Panc1 (cell line): ENCODE measurements at regions not wholly inside any gene's neighbourhood (a gene's known extent, or its start where the extent isn't known, plus 50 kb on each side); places are given as distances from the start of the nearest gene placed in this dataset.

Source experiments
- ATAC-seq: fragments of 200-7000 bp; cut with Tn5 transposase; 2 replicates; pipeline ENCODE4 v1.9.1; 2020; ENCODE audit warnings: mild to moderate bottlenecking, moderate library complexity
- BruUV-seq: library from RNA; stranded (reverse); fragments of 400-500 nt; replicated peaks from 2 replicates; lab custom pipeline; 2021; lab: Mats Ljungman, UMichigan
- CTCF ChIA-PET: fragments of 300-600 bp; sonication (Branson Sonifier 250); formaldehyde crosslinking; loops from one replicate; lab custom pipeline; 2022; ENCODE audit warnings: antibody characterized with exemption; lab: Charles Lee
- POLR2A ChIA-PET: fragments of 300-600 bp; sonication (Branson Sonifier 250); formaldehyde crosslinking; loops from one replicate; lab custom pipeline; 2022; ENCODE audit warnings: antibody characterized with exemption; lab: Charles Lee
- DNase-seq: peaks from one replicate; pipeline ENCODE4 v3.0.0-alpha.2; 2010; ENCODE audit warnings: low read depth, low spot score
- H3K27ac ChIP-seq: 2 replicates; pipeline ENCODE4 v1.5.1; 2011; ENCODE audit warnings: mild to moderate bottlenecking, low read length, inconsistent platforms
- H3K27me3 ChIP-seq: fragments of 200-500 bp; sonication (Bioruptor generic); 2 replicates; pipeline ENCODE4 v1.6.0; 2014; ENCODE audit warnings: low read length, inconsistent platforms; ENCODE audit not compliant: control insufficient read depth, insufficient read depth
- H3K36me3 ChIP-seq: fragments of 200-500 bp; sonication (Bioruptor generic); 2 replicates; pipeline ENCODE4 v1.5.1; 2014; ENCODE audit warnings: inconsistent platforms, mild to moderate bottlenecking, low read length, moderate library complexity; ENCODE audit not compliant: control insufficient read depth, insufficient read depth
- H3K4me1 ChIP-seq: 2 replicates; pipeline ENCODE4 v1.5.1; 2011; ENCODE audit warnings: inconsistent platforms, mild to moderate bottlenecking, low read length, moderate library complexity; ENCODE audit not compliant: control insufficient read depth, insufficient read depth
- H3K4me3 ChIP-seq, 2 experiments: 2 replicates each; pipeline ENCODE4 v1.5.1; 2011 to 2012; ENCODE audit warnings: low read depth in 2 of 2, low read length in 2 of 2, mild to moderate bottlenecking in 2 of 2, inconsistent platforms in 1 of 2, moderate library complexity in 1 of 2
- H3K9me3 ChIP-seq: fragments of 200-500 bp; sonication (Bioruptor generic); 2 replicates; pipeline ENCODE4 v1.5.1; 2014; ENCODE audit warnings: low read depth, mild to moderate bottlenecking, inconsistent platforms, low read length, moderate library complexity; ENCODE audit not compliant: control insufficient read depth, insufficient read depth
- POLR2AphosphoS5 ChIP-seq: IDR thresholded peaks from 2 replicates; pipeline ENCODE4 v1.6.1; 2012; ENCODE audit warnings: mild to moderate bottlenecking, low read depth, low read length, moderate library complexity
- SIN3A ChIP-seq: IDR thresholded peaks from 2 replicates; pipeline ENCODE4 v1.6.1; 2012; ENCODE audit warnings: low read depth, mild to moderate bottlenecking, low read length, moderate library complexity, borderline replicate concordance; ENCODE audit not compliant: insufficient read depth
- TCF7L2 ChIP-seq: IDR thresholded peaks from 2 replicates; pipeline ENCODE4 v1.6.1; 2011; ENCODE audit warnings: mild to moderate bottlenecking, low read depth, low read length, inconsistent platforms
- in situ Hi-C: cut with HindIII; loops from 2 replicates; pipeline ENCODE4 v1.10.0; 2016; ENCODE audit warnings: low sequenced_read_pairs, low pct_unique_long_range_greater_than_20kb
- intact Hi-C: fragments of 100-400 bp; cut with micrococcal nuclease; formaldehyde crosslinking; loops from one replicate; pipeline ENCODE4 v1.10.0; 2022; ENCODE audit not compliant: unreplicated experiment
- TF ChIP-seq, protein P1 (sequence below), 2 experiments: IDR thresholded peaks; 2 replicates each; pipeline ENCODE4 v1.6.1; 2011 to 2012; ENCODE audit warnings: low read depth in 2 of 2, control low read depth in 1 of 2, low read length in 1 of 2, mild to moderate bottlenecking in 1 of 2, moderate library complexity in 1 of 2; ENCODE audit not compliant: insufficient read depth in 1 of 2
- TF ChIP-seq, protein P2 (sequence below): fragments of 450-650 bp; IDR thresholded peaks from 2 replicates; pipeline ENCODE4 v1.5.1; 2017; ENCODE audit warnings: mild to moderate bottlenecking

DNA sequence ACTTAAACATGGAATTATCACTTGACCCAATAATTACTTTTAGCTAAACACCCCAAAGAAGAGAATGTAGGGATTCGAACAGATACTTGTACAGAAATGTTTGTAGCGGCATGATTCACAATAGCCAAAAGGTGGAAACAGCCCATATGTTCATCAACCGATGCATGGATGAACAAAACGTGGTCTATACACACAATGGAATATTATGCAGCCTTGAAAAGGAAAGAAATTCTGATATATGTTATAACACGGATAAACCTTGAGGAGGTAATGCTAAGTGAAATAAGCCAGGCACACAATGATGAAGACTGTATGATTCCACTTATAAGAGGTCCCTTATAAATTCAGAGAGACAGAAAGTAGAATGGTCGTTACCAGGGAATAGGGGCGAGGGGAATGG is 659.4 kb downstream of the MED13L start:
- BruUV-seq: no TSS peak
- TF ChIP-seq TCF7L2: no peak
- no peak for TF ChIP-seq SIN3A
- TF ChIP-seq, protein P1, sequence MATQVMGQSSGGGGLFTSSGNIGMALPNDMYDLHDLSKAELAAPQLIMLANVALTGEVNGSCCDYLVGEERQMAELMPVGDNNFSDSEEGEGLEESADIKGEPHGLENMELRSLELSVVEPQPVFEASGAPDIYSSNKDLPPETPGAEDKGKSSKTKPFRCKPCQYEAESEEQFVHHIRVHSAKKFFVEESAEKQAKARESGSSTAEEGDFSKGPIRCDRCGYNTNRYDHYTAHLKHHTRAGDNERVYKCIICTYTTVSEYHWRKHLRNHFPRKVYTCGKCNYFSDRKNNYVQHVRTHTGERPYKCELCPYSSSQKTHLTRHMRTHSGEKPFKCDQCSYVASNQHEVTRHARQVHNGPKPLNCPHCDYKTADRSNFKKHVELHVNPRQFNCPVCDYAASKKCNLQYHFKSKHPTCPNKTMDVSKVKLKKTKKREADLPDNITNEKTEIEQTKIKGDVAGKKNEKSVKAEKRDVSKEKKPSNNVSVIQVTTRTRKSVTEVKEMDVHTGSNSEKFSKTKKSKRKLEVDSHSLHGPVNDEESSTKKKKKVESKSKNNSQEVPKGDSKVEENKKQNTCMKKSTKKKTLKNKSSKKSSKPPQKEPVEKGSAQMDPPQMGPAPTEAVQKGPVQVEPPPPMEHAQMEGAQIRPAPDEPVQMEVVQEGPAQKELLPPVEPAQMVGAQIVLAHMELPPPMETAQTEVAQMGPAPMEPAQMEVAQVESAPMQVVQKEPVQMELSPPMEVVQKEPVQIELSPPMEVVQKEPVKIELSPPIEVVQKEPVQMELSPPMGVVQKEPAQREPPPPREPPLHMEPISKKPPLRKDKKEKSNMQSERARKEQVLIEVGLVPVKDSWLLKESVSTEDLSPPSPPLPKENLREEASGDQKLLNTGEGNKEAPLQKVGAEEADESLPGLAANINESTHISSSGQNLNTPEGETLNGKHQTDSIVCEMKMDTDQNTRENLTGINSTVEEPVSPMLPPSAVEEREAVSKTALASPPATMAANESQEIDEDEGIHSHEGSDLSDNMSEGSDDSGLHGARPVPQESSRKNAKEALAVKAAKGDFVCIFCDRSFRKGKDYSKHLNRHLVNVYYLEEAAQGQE (IDR thresholded peaks at IDR 0.05; ENCODE audit: insufficient read depth in 1 of 2, low read depth in 2 of 2, low read length in 1 of 2): no peak
- TF ChIP-seq, protein P2, sequence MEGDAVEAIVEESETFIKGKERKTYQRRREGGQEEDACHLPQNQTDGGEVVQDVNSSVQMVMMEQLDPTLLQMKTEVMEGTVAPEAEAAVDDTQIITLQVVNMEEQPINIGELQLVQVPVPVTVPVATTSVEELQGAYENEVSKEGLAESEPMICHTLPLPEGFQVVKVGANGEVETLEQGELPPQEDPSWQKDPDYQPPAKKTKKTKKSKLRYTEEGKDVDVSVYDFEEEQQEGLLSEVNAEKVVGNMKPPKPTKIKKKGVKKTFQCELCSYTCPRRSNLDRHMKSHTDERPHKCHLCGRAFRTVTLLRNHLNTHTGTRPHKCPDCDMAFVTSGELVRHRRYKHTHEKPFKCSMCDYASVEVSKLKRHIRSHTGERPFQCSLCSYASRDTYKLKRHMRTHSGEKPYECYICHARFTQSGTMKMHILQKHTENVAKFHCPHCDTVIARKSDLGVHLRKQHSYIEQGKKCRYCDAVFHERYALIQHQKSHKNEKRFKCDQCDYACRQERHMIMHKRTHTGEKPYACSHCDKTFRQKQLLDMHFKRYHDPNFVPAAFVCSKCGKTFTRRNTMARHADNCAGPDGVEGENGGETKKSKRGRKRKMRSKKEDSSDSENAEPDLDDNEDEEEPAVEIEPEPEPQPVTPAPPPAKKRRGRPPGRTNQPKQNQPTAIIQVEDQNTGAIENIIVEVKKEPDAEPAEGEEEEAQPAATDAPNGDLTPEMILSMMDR: no peak
- TF ChIP-seq POLR2AphosphoS5: no peak
- Histone ChIP-seq H3K9me3 (no peaks in the 10 kb centered on the region), H3K36me3 (no peaks in the 10 kb centered on the region), H3K27me3 (peaks cover 3% of the 10 kb centered on the region; the same call in 1 of the 2 replicates), H3K27ac (no peak overlapping the region), H3K4me3 (no peak overlapping the region), H3K4me1 (no peaks in the 10 kb centered on the region)
- DNase-seq (no peak), ATAC-seq (no peak)
- POLR2A ChIA-PET: no interaction called here
- intact Hi-C loops (no loop called here), in situ Hi-C loops (no loop called here)
- CTCF ChIA-PET: no interaction called here

DNA sequence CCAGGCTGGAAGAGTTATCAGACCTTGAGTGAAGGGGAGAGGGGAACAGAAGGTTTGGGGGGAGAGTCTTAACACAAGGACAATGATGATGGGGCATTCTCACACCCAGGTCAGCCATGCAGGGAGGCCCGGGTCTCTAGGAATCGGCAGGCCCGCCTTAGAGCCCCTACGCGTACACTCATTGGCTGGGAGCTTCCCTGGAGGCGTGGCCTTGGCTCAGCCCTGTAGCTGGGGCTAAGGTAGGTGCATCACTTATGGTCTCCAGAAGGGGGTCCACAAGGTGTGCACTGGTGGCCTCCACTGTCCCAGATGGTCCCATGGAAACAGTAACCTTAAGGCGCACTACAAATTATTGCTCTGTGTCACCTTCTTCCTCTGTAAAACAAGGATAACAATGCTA is 660.1 kb downstream of the MED13L start:
- Histone ChIP-seq H3K4me1 (no peaks in the 10 kb centered on the region), H3K4me3 (no peak overlapping the region), H3K36me3 (no peaks in the 10 kb centered on the region), H3K9me3 (no peaks in the 10 kb centered on the region), H3K27ac (no peak overlapping the region), H3K27me3 (peaks cover 3% of the 10 kb centered on the region; the same call in 1 of the 2 replicates)
- ChIA-PET POLR2A (no interaction called here), CTCF (no interaction called here)
- no peak for TF ChIP-seq SIN3A
- TF ChIP-seq POLR2AphosphoS5: no peak
- TF ChIP-seq, protein P1 (IDR thresholded peaks at IDR 0.05; ENCODE audit: insufficient read depth in 1 of 2, low read depth in 2 of 2, low read length in 1 of 2): no peak
- TF ChIP-seq, protein P2: no peak
- no peak for TF ChIP-seq TCF7L2
- ATAC-seq (no peak), DNase-seq (no peak)
- intact Hi-C loops (no loop called here), in situ Hi-C loops (no loop called here)
- no TSS peak for BruUV-seq
